Mesothelial cell of epicardium (in vitro differentiated cells): ENCODE measurements at regions not wholly inside any gene's neighbourhood (a gene's known extent, or its start where the extent isn't known, plus 50 kb on each side); places are given as distances from the start of the nearest gene placed in this dataset.

ENCODE experiments used
- DNase-seq, 2 experiments: peaks; one replicate each; pipeline ENCODE4 v3.0.0; 2021; ENCODE audit warnings: low spot score in 2 of 2; ENCODE audit not compliant: unreplicated experiment in 2 of 2
- H3K27ac Mint-ChIP-seq: 2 replicates; pipeline ENCODE4 v1.8.0; 2021; ENCODE audit warnings: mixed read lengths
- H3K27me3 Mint-ChIP-seq: 2 replicates; pipeline ENCODE4 v1.8.0; 2021; ENCODE audit warnings: low read depth, mixed read lengths
- H3K36me3 Mint-ChIP-seq: 2 replicates; pipeline ENCODE4 v1.8.0; 2021; ENCODE audit warnings: mixed read lengths
- H3K4me1 Mint-ChIP-seq: 2 replicates; pipeline ENCODE4 v1.8.0; 2021; ENCODE audit warnings: mixed read lengths
- H3K4me3 Mint-ChIP-seq: 2 replicates; pipeline ENCODE4 v1.8.0; 2021; ENCODE audit warnings: mild to moderate bottlenecking, moderate library complexity, mixed read lengths
- H3K9me3 Mint-ChIP-seq: 2 replicates; pipeline ENCODE4 v1.8.0; 2021; ENCODE audit warnings: mixed read lengths
- TF ChIP-seq, protein P1 (sequence below): fragments of 200-600 bp; sonication (generic); IDR thresholded peaks from one replicate; pipeline ENCODE4 v1.5.0; 2021; ENCODE audit warnings: antibody characterized with exemption; ENCODE audit not compliant: unreplicated experiment

GRCh38 chr13:65562305-65562704, 1667.8 kb downstream of the PCDH9 start:
- no peaks in the 10 kb centered on the region for H3K27me3 Mint-ChIP-seq

DNA sequence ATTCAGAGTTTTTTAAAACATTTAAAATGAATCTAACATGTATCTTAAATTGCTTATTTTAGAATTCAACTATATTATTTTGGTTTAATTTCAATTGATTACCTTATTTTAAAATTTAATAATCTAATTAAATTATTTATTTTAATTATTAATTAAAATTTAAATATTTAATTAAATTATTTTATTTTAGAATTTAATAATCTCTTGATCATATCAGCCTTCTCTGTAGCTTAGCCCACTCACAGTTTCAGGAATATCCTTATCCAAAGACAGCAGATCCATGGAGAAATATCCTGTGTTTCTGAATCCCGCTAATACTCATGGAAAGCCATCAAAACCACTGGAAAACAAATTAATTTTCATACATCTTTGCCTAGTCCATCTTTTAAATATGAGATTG, 1669.2 kb downstream of the PCDH9 start:
- no peaks in the 10 kb centered on the region for H3K27me3 Mint-ChIP-seq
- no peaks in the 10 kb centered on the region for H3K4me1 Mint-ChIP-seq
- TF ChIP-seq, protein P1, sequence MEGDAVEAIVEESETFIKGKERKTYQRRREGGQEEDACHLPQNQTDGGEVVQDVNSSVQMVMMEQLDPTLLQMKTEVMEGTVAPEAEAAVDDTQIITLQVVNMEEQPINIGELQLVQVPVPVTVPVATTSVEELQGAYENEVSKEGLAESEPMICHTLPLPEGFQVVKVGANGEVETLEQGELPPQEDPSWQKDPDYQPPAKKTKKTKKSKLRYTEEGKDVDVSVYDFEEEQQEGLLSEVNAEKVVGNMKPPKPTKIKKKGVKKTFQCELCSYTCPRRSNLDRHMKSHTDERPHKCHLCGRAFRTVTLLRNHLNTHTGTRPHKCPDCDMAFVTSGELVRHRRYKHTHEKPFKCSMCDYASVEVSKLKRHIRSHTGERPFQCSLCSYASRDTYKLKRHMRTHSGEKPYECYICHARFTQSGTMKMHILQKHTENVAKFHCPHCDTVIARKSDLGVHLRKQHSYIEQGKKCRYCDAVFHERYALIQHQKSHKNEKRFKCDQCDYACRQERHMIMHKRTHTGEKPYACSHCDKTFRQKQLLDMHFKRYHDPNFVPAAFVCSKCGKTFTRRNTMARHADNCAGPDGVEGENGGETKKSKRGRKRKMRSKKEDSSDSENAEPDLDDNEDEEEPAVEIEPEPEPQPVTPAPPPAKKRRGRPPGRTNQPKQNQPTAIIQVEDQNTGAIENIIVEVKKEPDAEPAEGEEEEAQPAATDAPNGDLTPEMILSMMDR, result no peak
- no peak for DNase-seq
- H3K36me3 Mint-ChIP-seq, result peaks cover 8% of the 10 kb centered on the region
- H3K9me3 Mint-ChIP-seq, result peaks cover 20% of the 10 kb centered on the region
- no peak overlapping the region for H3K4me3 Mint-ChIP-seq
- no peak overlapping the region for H3K27ac Mint-ChIP-seq

More at GRCh38 chr13:65562305-65562704, 1667.8 kb downstream of the PCDH9 start:
- DNase-seq, result no peak
- TF ChIP-seq, protein P1, result no peak
- H3K27ac Mint-ChIP-seq, result no peak overlapping the region
- peaks cover 8% of the 10 kb centered on the region for H3K36me3 Mint-ChIP-seq
- peaks cover 20% of the 10 kb centered on the region for H3K9me3 Mint-ChIP-seq
- H3K4me1 Mint-ChIP-seq, result no peaks in the 10 kb centered on the region
- H3K4me3 Mint-ChIP-seq, result no peak overlapping the region

DNA sequence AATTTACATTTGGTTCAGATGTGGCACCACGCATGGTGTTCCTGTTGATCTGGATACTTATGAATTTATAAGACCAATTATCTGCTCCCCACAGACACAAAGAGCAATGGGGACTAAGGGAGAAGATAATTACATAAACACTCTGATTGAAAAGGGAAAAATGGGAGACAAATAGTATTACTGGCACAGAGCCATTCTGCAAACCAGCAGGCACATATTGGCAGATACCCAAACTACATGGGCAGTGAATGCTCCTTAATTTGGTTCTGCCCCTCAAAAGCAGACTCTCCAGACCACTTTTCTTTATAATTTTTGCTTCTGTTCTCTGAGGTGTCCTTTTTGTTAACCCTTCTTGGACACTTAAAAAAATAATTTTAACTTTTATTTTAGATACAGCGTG, 1674.2 kb downstream of the PCDH9 start:
- no peak overlapping the region for H3K27ac Mint-ChIP-seq
- peaks cover 37% of the 10 kb centered on the region for H3K9me3 Mint-ChIP-seq
- DNase-seq, result no peak
- no peaks in the 10 kb centered on the region for H3K4me1 Mint-ChIP-seq
- H3K27me3 Mint-ChIP-seq, result no peaks in the 10 kb centered on the region
- H3K36me3 Mint-ChIP-seq, result peaks cover 10% of the 10 kb centered on the region
- TF ChIP-seq, protein P1, result no peak
- no peak overlapping the region for H3K4me3 Mint-ChIP-seq

DNA sequence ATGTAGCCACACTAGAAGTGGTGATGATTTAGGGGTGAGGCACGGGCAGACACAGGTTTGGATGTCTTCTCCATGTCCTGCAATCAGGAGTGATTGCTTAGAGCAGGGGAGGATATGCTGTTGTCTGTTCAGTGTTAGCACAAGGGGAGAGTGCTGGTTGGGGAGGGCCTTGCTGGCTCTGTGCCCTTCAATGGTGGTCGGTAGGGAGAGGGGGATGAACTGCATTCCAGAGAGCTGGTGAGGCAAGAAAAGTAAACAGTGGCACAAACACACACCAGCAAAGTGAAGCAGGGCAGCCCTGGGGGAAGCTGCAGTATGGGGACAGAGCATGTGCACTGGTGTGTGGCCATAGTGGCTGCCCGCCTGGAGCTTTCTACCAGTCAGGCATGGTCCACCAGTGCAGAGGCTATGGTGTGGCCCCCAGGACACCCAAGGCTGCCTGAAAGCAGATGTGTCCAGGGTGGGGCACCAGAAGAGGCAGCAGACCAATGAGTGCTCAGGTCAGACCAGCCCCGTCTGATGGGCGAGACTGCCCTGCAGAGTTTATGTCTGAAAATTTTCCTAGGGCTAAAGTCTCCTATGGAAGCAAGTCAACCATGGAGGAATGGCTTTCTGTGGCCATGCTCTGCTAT, 1676.9 kb downstream of the PCDH9 start:
- Mint-ChIP-seq H3K9me3 (peaks cover 49% of the 10 kb centered on the region), H3K36me3 (peaks cover 12% of the 10 kb centered on the region), H3K27ac (no peak overlapping the region), H3K4me1 (no peaks in the 10 kb centered on the region), H3K27me3 (no peaks in the 10 kb centered on the region), H3K4me3 (no peak overlapping the region)
- TF ChIP-seq, protein P1, result no peak
- no peak for DNase-seq

GRCh38 chr13:65551208-65551607, 1678.9 kb downstream of the PCDH9 start:
- Mint-ChIP-seq H3K27me3 (no peaks in the 10 kb centered on the region), H3K36me3 (peaks cover 12% of the 10 kb centered on the region), H3K4me1 (no peaks in the 10 kb centered on the region), H3K27ac (no peak overlapping the region), H3K9me3 (peaks cover 53% of the 10 kb centered on the region), H3K4me3 (no peak overlapping the region)
- TF ChIP-seq, protein P1, result no peak
- DNase-seq, result no peak
